Transverse colon (tissue), 4 donors: ENCODE measurements at regions not wholly inside any gene's neighbourhood (a gene's known extent, or its start where the extent isn't known, plus 50 kb on each side); places are given as distances from the start of the nearest gene placed in this dataset.

Experiments used
- DNase-seq: peaks from one replicate; pipeline ENCODE4 v3.0.0-alpha.2; 2019
- H3K27ac ChIP-seq, 4 donors: fragments of 200-600 bp; sonication (generic); 2 replicates each; pipeline ENCODE4 v1.5.1; 2016 to 2018; ENCODE audit warnings: inconsistent platforms in 4 of 4
- H3K27me3 ChIP-seq: fragments of 200-600 bp; sonication (generic); 2 replicates; pipeline ENCODE4 v1.5.1; 2017; ENCODE audit warnings: inconsistent platforms
- H3K36me3 ChIP-seq, 4 donors: fragments of 200-600 bp; sonication (generic); 2 replicates each; pipeline ENCODE4 v1.5.1; 2017 to 2019; ENCODE audit warnings: inconsistent platforms in 4 of 4
- H3K4me1 ChIP-seq, 4 donors: fragments of 200-600 bp; sonication (generic); 2 replicates each; pipeline ENCODE4 v1.5.1; 2017 to 2020; ENCODE audit warnings: inconsistent platforms in 4 of 4
- H3K4me3 ChIP-seq, 4 donors: fragments of 200-600 bp; sonication (generic); 1 replicate in 1 of 4; 2 replicates in 3 of 4; pipeline versions ENCODE4 v1.5.1 to v1.6.1; 2017 to 2019; ENCODE audit warnings: inconsistent platforms in 4 of 4
- H3K9me3 ChIP-seq, 2 donors: fragments of 200-600 bp; sonication (generic); 2 replicates each; pipeline ENCODE4 v1.5.1; 2017 to 2019; ENCODE audit warnings: inconsistent platforms in 2 of 2
- EP300 ChIP-seq: sonication (generic); formaldehyde crosslinking; IDR thresholded peaks from one replicate; pipeline ENCODE4 v1.6.1; 2017; ENCODE audit warnings: antibody characterized with exemption, low read depth
- POLR2A ChIP-seq: fragments of 450-650 bp; IDR thresholded peaks from one replicate; pipeline ENCODE4 v1.6.1; 2016; ENCODE audit warnings: antibody characterized with exemption, mild to moderate bottlenecking, moderate library complexity
- POLR2AphosphoS5 ChIP-seq, 3 donors: sonication (generic); formaldehyde crosslinking; IDR thresholded peaks; one replicate each; pipeline ENCODE4 v1.6.1; 2016; ENCODE audit warnings: antibody characterized with exemption in 3 of 3
- WGBS, 2 donors: methylation state at CpG; one replicate each; pipeline ENCODE4 v1.1.5; 2018; ENCODE audit warnings: low coverage in 1 of 2; 5-methylcytosine and 5-hydroxymethylcytosine counted together
- in situ Hi-C, 4 donors: fragments of 200-750 bp; cut with MboI; loops; one replicate each; pipeline versions ENCODE4 v1.15.0 to v1.15.1; 2017; ENCODE audit warnings: low sequenced_read_pairs in 3 of 4, low pct_ligation_motif_present in 1 of 4, low pct_unique_long_range_greater_than_20kb in 1 of 4
- intact Hi-C: fragments of 100-400 bp; cut with DNase I; formaldehyde crosslinking; loops from one replicate; pipeline ENCODE4 v1.15.1; 2023; ENCODE audit warnings: low total_unique reads
- TF ChIP-seq, protein P1 (sequence below), 5 experiments: fragments of 200-600 bp in 3 of 5; fragments of 450-650 bp in 2 of 5; sonication (generic) in 3 of 5; IDR thresholded peaks; 1 replicate in 2 of 5; 2 replicates in 3 of 5; pipeline ENCODE4 v1.5.1; 2016 to 2017; ENCODE audit warnings: antibody characterized with exemption in 5 of 5, inconsistent platforms in 3 of 5, mild to moderate bottlenecking in 2 of 5, moderate library complexity in 1 of 5

DNA sequence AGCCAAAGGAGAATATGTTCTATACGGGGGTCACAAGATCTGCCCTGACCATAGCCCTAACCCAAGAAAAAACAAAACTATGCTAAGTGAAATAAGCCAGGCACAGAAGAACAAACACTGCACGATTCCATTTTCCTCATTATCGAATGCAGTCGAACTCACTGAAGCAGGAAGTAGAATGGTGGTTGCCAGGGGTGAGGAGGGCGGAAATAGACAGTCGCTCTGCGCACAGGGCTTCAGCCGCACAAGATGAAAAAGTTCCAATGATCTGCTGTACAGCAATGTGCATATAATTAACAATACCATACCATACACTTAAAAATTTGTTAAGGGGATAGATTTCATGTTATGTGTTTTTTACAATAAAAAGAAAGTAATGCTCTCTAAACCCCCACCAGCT is 257.7 kb downstream of the TXNL1 start:
- H3K4me3 ChIP-seq, result no peak overlapping the region
- TF ChIP-seq EP300, result no peak
- TF ChIP-seq POLR2AphosphoS5 (IDR thresholded peaks at IDR 0.05), result no peak
- TF ChIP-seq, protein P1, sequence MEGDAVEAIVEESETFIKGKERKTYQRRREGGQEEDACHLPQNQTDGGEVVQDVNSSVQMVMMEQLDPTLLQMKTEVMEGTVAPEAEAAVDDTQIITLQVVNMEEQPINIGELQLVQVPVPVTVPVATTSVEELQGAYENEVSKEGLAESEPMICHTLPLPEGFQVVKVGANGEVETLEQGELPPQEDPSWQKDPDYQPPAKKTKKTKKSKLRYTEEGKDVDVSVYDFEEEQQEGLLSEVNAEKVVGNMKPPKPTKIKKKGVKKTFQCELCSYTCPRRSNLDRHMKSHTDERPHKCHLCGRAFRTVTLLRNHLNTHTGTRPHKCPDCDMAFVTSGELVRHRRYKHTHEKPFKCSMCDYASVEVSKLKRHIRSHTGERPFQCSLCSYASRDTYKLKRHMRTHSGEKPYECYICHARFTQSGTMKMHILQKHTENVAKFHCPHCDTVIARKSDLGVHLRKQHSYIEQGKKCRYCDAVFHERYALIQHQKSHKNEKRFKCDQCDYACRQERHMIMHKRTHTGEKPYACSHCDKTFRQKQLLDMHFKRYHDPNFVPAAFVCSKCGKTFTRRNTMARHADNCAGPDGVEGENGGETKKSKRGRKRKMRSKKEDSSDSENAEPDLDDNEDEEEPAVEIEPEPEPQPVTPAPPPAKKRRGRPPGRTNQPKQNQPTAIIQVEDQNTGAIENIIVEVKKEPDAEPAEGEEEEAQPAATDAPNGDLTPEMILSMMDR (IDR thresholded peaks at IDR 0.05), result no peak
- TF ChIP-seq POLR2A, result no peak
- no peak for DNase-seq
- no peaks in the 10 kb centered on the region for H3K36me3 ChIP-seq
- H3K27ac ChIP-seq, result no peak overlapping the region
- intact Hi-C loops (no loop called here), in situ Hi-C loops (no loop called here)
- H3K4me1 ChIP-seq, result peaks cover 0 to 3% (median 0%) of the 10 kb centered on the region in 4 donors
- H3K9me3 ChIP-seq, result no peaks in the 10 kb centered on the region
- no peaks in the 10 kb centered on the region for H3K27me3 ChIP-seq
- 80 to 90% methylated on average over 2 to 8 of the region's 8 CpGs for WGBS, 2 donors

DNA sequence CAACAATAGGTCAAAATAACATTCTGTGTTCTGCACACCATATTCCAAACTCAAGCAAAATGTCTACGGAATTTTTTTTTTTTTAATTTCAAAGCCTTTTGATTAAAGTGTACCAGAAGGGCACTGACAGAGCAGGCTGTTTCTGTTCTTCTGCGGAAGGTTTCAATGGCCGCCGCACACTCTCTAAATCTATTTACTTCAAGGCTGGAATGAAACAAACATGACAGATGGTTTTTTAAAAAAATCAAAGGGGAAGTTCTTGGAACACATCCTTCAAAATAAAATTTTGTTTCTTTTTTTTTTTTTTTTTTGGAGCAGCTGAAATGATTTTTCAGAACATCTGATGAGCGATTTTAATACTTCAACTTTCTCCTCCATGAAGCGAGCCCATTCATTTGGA is 259.1 kb downstream of the TXNL1 start:
- Histone ChIP-seq H3K9me3 (no peaks in the 10 kb centered on the region), H3K4me1 (peaks cover 0 to 3% (median 0%) of the 10 kb centered on the region in 4 donors), H3K36me3 (no peaks in the 10 kb centered on the region), H3K27me3 (no peaks in the 10 kb centered on the region), H3K27ac (no peak overlapping the region), H3K4me3 (no peak overlapping the region)
- intact Hi-C loops (no loop called here), in situ Hi-C loops (no loop called here)
- WGBS, 2 donors, result 76 to 96% methylated on average over 5 to 6 of the region's 6 CpGs
- TF ChIP-seq, protein P1 (IDR thresholded peaks at IDR 0.05), result no peak
- DNase-seq, result no peak

DNA sequence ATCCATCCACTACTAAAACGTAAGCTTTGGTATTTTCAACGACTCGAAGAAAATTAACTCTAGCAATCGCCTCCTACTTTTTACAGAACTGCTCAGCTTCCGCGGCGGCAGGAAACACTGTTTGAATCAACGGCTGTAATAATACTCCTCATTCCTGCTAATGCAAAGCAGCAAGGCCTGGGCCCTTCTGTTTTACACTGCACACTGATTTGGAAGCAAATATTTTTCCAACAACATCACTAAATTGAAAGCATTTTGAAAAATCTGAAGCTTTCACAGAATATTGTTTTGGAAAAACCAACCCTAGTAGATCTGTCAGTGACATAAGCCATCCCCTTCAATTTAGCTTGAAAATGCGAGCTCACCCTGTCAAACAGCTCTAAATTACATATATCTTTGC is 261.2 kb downstream of the TXNL1 start:
- intact Hi-C loops, result no loop called here
- Histone ChIP-seq H3K4me3 (no peak overlapping the region), H3K36me3 (no peaks in the 10 kb centered on the region), H3K27ac (no peak overlapping the region), H3K9me3 (no peaks in the 10 kb centered on the region), H3K4me1 (peaks cover 0 to 3% (median 0%) of the 10 kb centered on the region in 4 donors), H3K27me3 (no peaks in the 10 kb centered on the region)
- in situ Hi-C loops, result no loop called here
- DNase-seq, result no peak
- 76 to 77% methylated on average over 7 to 9 of the region's 9 CpGs for WGBS, 2 donors
- TF ChIP-seq POLR2A, result no peak
- TF ChIP-seq, protein P1 (IDR thresholded peaks at IDR 0.05), result no peak
- TF ChIP-seq POLR2AphosphoS5 (IDR thresholded peaks at IDR 0.05), result no peak
- TF ChIP-seq EP300, result no peak

DNA sequence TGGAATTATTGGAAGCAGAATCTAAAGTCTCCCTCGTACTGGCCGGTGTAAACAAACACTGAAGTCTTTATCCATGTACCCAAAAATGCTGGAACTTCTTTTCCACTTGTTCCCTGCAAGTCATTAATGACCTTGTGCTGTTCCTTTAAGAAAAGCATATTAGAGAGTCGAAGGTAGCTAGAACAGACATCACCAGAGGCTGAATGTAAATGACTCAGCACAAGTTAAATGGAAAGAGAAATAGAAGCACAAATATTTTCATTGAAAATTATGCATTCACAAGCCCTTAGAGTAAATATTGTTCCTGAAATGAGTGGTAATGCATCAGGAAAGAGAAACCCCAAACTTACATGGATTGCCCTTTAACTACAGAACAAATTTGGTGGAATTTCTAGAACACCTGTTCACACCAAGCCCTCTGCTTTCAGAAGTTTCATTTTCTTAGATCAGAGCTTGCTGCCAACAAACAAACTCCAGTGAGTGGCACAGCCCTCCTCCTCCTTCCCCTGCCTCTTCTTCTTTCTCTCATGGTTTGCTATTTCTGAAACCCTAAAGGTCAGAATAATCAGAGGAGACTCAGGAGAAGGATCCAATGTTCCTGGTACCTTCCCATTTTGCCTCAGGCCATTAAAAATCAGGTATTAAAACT is 264.3 kb downstream of the TXNL1 start:
- Histone ChIP-seq H3K27ac (no peak overlapping the region), H3K27me3 (no peaks in the 10 kb centered on the region), H3K36me3 (no peaks in the 10 kb centered on the region), H3K4me3 (no peak overlapping the region), H3K9me3 (no peaks in the 10 kb centered on the region), H3K4me1 (peaks cover 0 to 3% (median 0%) of the 10 kb centered on the region in 4 donors)
- DNase-seq, result no peak
- TF ChIP-seq POLR2AphosphoS5 (IDR thresholded peaks at IDR 0.05) (no peak), EP300 (no peak), POLR2A (no peak)
- TF ChIP-seq, protein P1 (IDR thresholded peaks at IDR 0.05), result no peak
- in situ Hi-C loops (no loop called here), intact Hi-C loops (no loop called here)
- WGBS, 2 donors, result 32 to 43% methylated on average over 3 of the region's 3 CpGs
